Hematopoietic multipotent progenitor cell treated with erythropoietin and hydrocortisone succinate and interleukin-3 and kit ligand, for 6 days (in vitro differentiated cells): ENCODE measurements at regions not wholly inside any gene's neighbourhood (a gene's known extent, or its start where the extent isn't known, plus 50 kb on each side); places are given as distances from the start of the nearest gene placed in this dataset.
"Not testable (repeated sequence)": the region's sequence is repeated elsewhere in the genome, so short reads cannot be mapped to it uniquely, and the experiment has no call there.

Experiments
- DNase-seq: peaks from one replicate; pipeline ENCODE4 v3.0.0-alpha.2; 2015

GRCh38 chr10:33034931-33035330 lies 76.9 kb upstream of the ITGB1 start:
- no peak for DNase-seq

- no peak for DNase-seq
These were observed 74.7 kb upstream of the ITGB1 start for GRCh38 chr10:33032654-33033151.

- no peak for DNase-seq
These were observed 74.0 kb upstream of the ITGB1 start for GRCh38 chr10:33031815-33032653.

- no peak for DNase-seq
These were observed 73.1 kb upstream of the ITGB1 start for GRCh38 chr10:33031171-33031570.

- DNase-seq: not testable (repeated sequence)
These were observed 70.5 kb upstream of the ITGB1 start for GRCh38 chr10:33028515-33028914.

GRCh38 chr10:33027088-33027487 lies 69.1 kb upstream of the ITGB1 start:
- no peak for DNase-seq

- no peak for DNase-seq
These were observed 68.4 kb upstream of the ITGB1 start for GRCh38 chr10:33026422-33026821.

GRCh38 chr10:33025910-33026309 lies 67.9 kb upstream of the ITGB1 start:
- DNase-seq: no peak

- DNase-seq: no peak
These were observed 67.0 kb upstream of the ITGB1 start for GRCh38 chr10:33025039-33025438.

GRCh38 chr10:33022691-33023090 lies 64.7 kb upstream of the ITGB1 start:
- no peak for DNase-seq

- DNase-seq: no peak
These were observed 64.1 kb upstream of the ITGB1 start for GRCh38 chr10:33022090-33022489.

- DNase-seq: no peak
These were observed 59.0 kb upstream of the ITGB1 start for GRCh38 chr10:33016988-33017387.

- no peak for DNase-seq
These were observed 57.9 kb upstream of the ITGB1 start for GRCh38 chr10:33015761-33016547.

GRCh38 chr10:33013331-33013730 lies 55.3 kb upstream of the ITGB1 start:
- not testable (repeated sequence) for DNase-seq

GRCh38 chr10:33012306-33012705 lies 54.3 kb upstream of the ITGB1 start:
- DNase-seq: no peak

GRCh38 chr10:33010132-33011037 lies 52.4 kb upstream of the ITGB1 start:
- peak; percentile 71 for DNase-seq

GRCh38 chr10:33009244-33010131 lies 51.5 kb upstream of the ITGB1 start:
- no peak for DNase-seq

- peak; percentile 94 for DNase-seq
These were observed 50.6 kb upstream of the ITGB1 start for GRCh38 chr10:33008499-33009243.

- DNase-seq: not testable (repeated sequence)
These were observed 49.8 kb upstream of the ITGB1 start for GRCh38 chr10:33007731-33008381.
